ENCODE measurements at regions not wholly inside any gene's neighbourhood (a gene's known extent, or its start where the extent isn't known, plus 50 kb on each side); places are given as distances from the start of the nearest gene placed in this dataset.
"Not testable (repeated sequence)": the region's sequence is repeated elsewhere in the genome, so short reads cannot be mapped to it uniquely, and the experiment has no call there.

DNA sequence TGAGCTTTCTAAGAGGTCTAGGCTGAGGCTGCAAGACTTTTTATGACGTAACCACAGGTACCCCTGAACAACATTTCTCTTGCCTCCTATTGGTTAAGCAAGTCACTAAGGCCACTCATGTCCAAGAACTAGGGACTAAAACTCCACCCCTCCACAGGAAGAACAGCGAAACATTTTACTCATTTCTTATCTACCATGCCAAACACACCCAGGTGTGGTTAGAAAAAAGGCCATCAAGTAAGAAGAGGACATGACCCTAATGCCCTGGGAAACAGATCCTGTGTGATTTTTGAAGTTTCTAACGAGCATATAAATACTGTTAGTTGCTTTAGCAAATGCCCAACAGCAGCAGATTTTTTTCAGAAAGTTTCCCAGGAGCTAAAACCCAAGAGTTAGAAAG is 282.4 kb upstream of the DYNLRB2 start:
- TF ChIP-seq POLR2A (IDR thresholded peaks at IDR 0.05): no peak
- TF ChIP-seq, protein P1, sequence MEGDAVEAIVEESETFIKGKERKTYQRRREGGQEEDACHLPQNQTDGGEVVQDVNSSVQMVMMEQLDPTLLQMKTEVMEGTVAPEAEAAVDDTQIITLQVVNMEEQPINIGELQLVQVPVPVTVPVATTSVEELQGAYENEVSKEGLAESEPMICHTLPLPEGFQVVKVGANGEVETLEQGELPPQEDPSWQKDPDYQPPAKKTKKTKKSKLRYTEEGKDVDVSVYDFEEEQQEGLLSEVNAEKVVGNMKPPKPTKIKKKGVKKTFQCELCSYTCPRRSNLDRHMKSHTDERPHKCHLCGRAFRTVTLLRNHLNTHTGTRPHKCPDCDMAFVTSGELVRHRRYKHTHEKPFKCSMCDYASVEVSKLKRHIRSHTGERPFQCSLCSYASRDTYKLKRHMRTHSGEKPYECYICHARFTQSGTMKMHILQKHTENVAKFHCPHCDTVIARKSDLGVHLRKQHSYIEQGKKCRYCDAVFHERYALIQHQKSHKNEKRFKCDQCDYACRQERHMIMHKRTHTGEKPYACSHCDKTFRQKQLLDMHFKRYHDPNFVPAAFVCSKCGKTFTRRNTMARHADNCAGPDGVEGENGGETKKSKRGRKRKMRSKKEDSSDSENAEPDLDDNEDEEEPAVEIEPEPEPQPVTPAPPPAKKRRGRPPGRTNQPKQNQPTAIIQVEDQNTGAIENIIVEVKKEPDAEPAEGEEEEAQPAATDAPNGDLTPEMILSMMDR (IDR thresholded peaks at IDR 0.05): no peak
- DNase-seq: no peak

DNA sequence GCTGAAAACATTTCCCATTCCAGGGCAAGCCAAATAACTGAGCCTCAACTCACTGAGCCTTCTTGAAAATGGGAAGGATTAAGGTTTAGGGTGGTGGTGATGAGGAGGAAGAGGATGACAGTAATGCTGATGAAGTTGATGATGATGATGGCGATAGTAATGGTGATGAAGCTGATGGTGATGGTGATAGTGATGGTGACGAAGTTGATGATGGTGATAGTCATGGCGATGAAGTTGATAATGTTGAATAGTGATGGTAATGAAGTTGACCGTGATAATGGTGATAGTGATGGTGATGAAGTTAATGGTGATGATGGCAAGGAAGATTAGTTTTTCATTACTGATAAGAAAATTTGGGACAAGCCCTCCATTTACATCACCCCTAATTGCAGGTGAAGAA is 285.8 kb upstream of the DYNLRB2 start:
- Histone ChIP-seq H3K27me3 (no peaks in the 10 kb centered on the region), H3K4me1 (no peaks in the 10 kb centered on the region), H3K36me3 (no peaks in the 10 kb centered on the region), H3K27ac (no peak overlapping the region), H3K4me3 (no peak overlapping the region), H3K9me3 (no peaks in the 10 kb centered on the region)
- no peak for DNase-seq
- no peak for TF ChIP-seq POLR2A (IDR thresholded peaks at IDR 0.05)
- TF ChIP-seq, protein P1 (IDR thresholded peaks at IDR 0.05): no peak

More for the DNA sequence above, 282.4 kb upstream of the DYNLRB2 start:
- Histone ChIP-seq H3K36me3 (no peaks in the 10 kb centered on the region), H3K4me3 (no peak overlapping the region), H3K27me3 (no peaks in the 10 kb centered on the region), H3K9me3 (no peaks in the 10 kb centered on the region), H3K27ac (no peak overlapping the region), H3K4me1 (peaks cover 0 to 7% (median 0%) of the 10 kb centered on the region in 4 donors)

DNA sequence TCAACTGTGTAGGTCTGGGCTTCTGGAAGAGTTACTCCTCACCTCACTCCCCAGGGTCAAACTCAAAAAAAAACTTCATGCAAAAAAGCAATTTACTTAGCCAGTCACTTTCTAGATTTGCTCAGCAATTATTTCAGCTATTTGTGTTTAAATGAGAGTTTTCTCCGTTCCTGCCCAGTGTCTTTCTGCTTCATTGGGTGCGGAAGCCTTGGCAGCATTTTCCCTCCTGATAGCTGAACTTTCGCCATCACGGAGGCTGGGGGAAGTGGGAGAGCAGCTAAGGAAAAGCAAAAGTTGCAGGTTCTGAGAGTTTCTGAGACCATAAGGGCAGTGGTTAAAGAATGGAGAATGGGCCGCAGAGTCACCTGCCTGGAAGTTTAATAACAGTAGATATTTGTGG is 287.1 kb upstream of the DYNLRB2 start:
- TF ChIP-seq, protein P1 (IDR thresholded peaks at IDR 0.05): no peak
- no peak for TF ChIP-seq POLR2A (IDR thresholded peaks at IDR 0.05)
- Histone ChIP-seq H3K27ac (no peak overlapping the region), H3K4me3 (no peak overlapping the region), H3K36me3 (no peaks in the 10 kb centered on the region), H3K9me3 (no peaks in the 10 kb centered on the region), H3K4me1 (no peaks in the 10 kb centered on the region), H3K27me3 (no peaks in the 10 kb centered on the region)
- DNase-seq: no peak

DNA sequence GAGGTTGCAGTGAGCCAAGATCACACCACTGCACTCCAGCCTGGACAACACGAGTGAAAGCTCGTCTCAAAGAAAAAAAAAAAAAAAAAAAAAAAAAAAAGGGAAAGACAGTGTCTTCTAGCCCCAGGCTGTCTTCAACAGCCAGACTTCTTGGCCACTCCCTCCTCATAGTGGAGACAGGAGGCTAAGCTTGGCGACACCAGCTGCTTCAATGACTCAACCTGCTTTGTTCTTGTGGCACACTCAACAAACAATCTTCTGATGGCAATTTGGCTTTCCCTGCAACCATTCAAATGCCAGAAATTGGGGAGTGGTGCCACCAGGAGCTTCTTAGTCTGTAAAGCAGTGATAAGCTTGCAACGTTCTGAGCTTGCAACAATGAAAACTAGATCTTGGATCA is 290.4 kb upstream of the DYNLRB2 start:
- Histone ChIP-seq H3K36me3 (no peaks in the 10 kb centered on the region), H3K4me3 (no peak overlapping the region), H3K27me3 (no peaks in the 10 kb centered on the region), H3K9me3 (no peaks in the 10 kb centered on the region), H3K4me1 (no peaks in the 10 kb centered on the region), H3K27ac (no peak overlapping the region)
- DNase-seq: no peak
- no peak for TF ChIP-seq POLR2A (IDR thresholded peaks at IDR 0.05)
- TF ChIP-seq, protein P1 (IDR thresholded peaks at IDR 0.05): no peak

DNA sequence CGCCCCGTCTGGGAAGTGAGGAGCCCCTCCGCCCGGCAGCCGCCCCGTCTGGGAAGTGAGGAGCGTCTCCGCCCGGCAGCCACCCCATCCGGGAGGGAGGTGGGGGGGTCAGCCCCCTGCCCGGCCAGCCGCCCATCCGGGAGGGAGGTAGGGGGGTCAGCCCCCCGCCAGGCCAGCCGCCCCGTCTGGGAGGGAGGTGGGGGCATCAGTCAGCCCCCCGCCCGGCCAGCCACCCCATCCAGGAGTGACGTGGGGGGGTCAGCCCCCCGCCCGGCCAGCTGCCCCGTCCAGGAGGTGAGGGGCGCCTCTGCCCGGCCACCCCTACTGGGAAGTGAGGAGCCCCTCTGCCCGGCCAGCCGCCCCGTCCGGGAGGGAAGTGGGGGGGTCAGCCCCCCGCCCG is 297.5 kb upstream of the DYNLRB2 start:
- DNase-seq, H3K27ac ChIP-seq, H3K4me1 ChIP-seq, H3K36me3 ChIP-seq, H3K9me3 ChIP-seq, H3K27me3 ChIP-seq, H3K4me3 ChIP-seq: not testable (repeated sequence)

DNA sequence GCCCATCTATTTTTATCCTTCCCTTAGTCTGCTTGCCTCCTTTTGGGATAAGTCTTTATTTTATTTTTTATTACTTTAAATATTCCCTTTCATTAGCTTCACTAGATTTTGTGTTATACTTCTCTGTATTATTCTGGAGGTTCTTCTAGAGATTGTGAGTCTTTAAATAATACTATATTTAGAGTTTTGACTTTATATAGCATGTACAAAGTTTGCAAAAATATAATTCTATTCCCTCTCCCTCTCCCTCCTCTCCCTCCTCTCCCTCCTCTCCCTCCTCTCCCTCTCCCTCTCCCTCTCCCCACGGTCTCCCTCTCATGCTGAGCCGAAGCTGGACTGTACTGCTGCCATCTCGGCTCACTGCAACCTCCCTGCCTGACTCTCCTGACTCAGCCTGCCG is 298.5 kb upstream of the DYNLRB2 start:
- DNase-seq, H3K36me3 ChIP-seq, H3K9me3 ChIP-seq, H3K4me1 ChIP-seq, H3K27me3 ChIP-seq, H3K4me3 ChIP-seq, H3K27ac ChIP-seq: not testable (repeated sequence)

DNA sequence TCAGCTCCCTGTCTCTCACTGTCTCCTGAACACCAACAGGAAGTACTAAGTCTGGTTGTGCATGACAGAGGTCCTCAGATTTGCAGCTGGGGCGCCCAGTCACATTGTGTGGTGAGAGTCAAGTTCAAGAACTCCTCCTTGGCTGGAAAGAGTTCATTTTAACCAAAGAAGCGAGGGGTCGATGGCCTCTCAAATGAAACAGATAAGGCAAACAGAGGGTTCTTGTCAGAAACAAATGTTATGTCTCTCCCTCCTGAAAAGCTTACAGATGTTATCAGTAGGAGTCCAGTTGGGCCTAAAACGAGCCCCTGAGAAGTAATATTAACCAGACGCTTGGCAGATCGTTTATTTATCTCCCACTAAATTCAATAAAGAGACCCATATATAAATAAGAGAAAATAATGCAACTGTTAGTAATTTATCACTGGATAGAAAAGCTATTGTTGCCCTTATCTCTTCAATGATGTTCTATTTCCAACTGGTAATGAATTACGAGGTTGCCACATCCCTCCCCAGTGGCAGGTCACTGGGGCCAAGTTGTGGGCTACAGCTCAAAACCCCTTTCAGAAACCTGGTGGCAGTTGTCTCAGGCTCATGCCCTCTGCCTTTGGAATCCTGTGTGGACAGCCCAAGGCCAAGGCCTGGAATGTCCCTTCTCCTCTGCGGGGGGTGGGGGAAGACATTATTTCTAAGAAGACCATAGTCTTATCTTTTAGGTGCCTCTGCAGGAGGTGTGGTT is 307.5 kb upstream of the DYNLRB2 start:
- H3K27ac ChIP-seq: no peak overlapping the region
- H3K36me3 ChIP-seq: no peaks in the 10 kb centered on the region
- no peaks in the 10 kb centered on the region for H3K27me3 ChIP-seq
- TF ChIP-seq, protein P1 (IDR thresholded peaks at IDR 0.05): no peak
- no peak for TF ChIP-seq POLR2A (IDR thresholded peaks at IDR 0.05)
- no peak for DNase-seq
- no peak overlapping the region for H3K4me3 ChIP-seq
- no peaks in the 10 kb centered on the region for H3K9me3 ChIP-seq
- H3K4me1 ChIP-seq: no peaks in the 10 kb centered on the region

All from Peyer's patch (tissue), 4 donors.